ENCODE measurements at regions not wholly inside any gene's neighbourhood (a gene's known extent, or its start where the extent isn't known, plus 50 kb on each side); places are given as distances from the start of the nearest gene placed in this dataset.

DNA sequence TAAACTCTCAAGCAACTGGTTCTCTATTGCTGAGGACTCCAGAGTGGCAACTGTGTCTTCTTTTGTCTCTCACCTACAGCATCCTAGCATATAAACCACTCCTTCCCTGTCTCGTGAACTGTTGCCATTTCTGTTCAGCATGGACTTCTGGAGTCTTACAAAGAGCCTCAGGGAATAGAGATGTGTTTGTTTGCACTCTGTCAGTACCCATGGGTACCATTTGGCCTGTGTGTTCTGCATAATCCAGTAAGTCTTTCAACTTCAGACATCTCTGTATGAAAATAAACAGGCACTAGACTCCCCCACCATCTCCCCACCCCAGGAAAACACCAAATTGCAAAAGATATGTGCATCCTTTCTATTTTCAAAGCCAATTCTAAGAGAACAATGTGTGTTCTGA, 1351.6 kb upstream of the PABPC4L start:
- no peaks in the 10 kb centered on the region for H3K36me3 ChIP-seq (ENCODE audit: insufficient read depth, low read length)
- TF ChIP-seq, protein P1, sequence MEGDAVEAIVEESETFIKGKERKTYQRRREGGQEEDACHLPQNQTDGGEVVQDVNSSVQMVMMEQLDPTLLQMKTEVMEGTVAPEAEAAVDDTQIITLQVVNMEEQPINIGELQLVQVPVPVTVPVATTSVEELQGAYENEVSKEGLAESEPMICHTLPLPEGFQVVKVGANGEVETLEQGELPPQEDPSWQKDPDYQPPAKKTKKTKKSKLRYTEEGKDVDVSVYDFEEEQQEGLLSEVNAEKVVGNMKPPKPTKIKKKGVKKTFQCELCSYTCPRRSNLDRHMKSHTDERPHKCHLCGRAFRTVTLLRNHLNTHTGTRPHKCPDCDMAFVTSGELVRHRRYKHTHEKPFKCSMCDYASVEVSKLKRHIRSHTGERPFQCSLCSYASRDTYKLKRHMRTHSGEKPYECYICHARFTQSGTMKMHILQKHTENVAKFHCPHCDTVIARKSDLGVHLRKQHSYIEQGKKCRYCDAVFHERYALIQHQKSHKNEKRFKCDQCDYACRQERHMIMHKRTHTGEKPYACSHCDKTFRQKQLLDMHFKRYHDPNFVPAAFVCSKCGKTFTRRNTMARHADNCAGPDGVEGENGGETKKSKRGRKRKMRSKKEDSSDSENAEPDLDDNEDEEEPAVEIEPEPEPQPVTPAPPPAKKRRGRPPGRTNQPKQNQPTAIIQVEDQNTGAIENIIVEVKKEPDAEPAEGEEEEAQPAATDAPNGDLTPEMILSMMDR (IDR thresholded peaks at IDR 0.05; ENCODE audit: extremely low read depth, low read depth, low read length) = no peak
- no peaks in the 10 kb centered on the region for H3K4me1 ChIP-seq (ENCODE audit: insufficient read depth, low read length)
- no peaks in the 10 kb centered on the region for H3K27me3 ChIP-seq (ENCODE audit: insufficient read depth, low read length)
- no peak overlapping the region for H3K27ac ChIP-seq (ENCODE audit: low read depth, low read length)
- no peak overlapping the region for H3K4me2 ChIP-seq (ENCODE audit: insufficient read depth, low read length)
- H3K4me3 ChIP-seq (ENCODE audit: insufficient read depth, low read length) = no peak overlapping the region
- no peak for DNase-seq (ENCODE audit: insufficient read length, low spot score, missing footprints)
- no peaks in the 10 kb centered on the region for H3K79me2 ChIP-seq (ENCODE audit: insufficient read depth, low read length)
- no peaks in the 10 kb centered on the region for H4K20me1 ChIP-seq (ENCODE audit: insufficient read depth, low read length)
- H2AFZ ChIP-seq (ENCODE audit: low read length) = no peak overlapping the region
- no peaks in the 10 kb centered on the region for H3K9me3 ChIP-seq (ENCODE audit: low read depth, low read length)

DNA sequence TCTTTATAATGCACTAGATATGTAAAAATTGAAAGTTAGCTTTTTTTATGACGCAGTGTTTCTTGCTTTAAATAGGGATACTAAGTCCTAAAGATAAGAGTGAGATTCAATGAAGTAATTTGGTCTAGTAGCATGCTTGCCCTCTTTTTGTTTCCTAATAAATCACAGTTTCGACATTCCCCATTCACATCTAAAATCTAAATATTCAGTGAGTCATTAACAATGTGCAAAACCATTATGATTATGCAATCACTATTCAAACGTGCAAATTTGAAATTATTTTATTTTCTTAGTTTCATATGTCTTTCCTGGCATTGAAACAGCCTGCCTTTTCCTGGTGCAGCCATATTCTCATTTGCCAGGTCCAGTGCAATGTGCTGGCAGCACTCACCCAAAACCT, 1350.5 kb upstream of the PABPC4L start:
- H3K9me3 ChIP-seq (ENCODE audit: low read depth, low read length) = no peaks in the 10 kb centered on the region
- no peak overlapping the region for H3K4me3 ChIP-seq (ENCODE audit: insufficient read depth, low read length)
- no peaks in the 10 kb centered on the region for H3K27me3 ChIP-seq (ENCODE audit: insufficient read depth, low read length)
- H4K20me1 ChIP-seq (ENCODE audit: insufficient read depth, low read length) = no peaks in the 10 kb centered on the region
- no peaks in the 10 kb centered on the region for H3K36me3 ChIP-seq (ENCODE audit: insufficient read depth, low read length)
- H3K79me2 ChIP-seq (ENCODE audit: insufficient read depth, low read length) = no peaks in the 10 kb centered on the region
- H2AFZ ChIP-seq (ENCODE audit: low read length) = no peak overlapping the region
- no peaks in the 10 kb centered on the region for H3K4me1 ChIP-seq (ENCODE audit: insufficient read depth, low read length)
- TF ChIP-seq, protein P1 (IDR thresholded peaks at IDR 0.05; ENCODE audit: extremely low read depth, low read depth, low read length) = no peak
- DNase-seq (ENCODE audit: insufficient read length, low spot score, missing footprints) = no peak
- no peak overlapping the region for H3K27ac ChIP-seq (ENCODE audit: low read depth, low read length)
- no peak overlapping the region for H3K4me2 ChIP-seq (ENCODE audit: insufficient read depth, low read length)

- H3K4me1 ChIP-seq (ENCODE audit: insufficient read depth, low read length) = no peaks in the 10 kb centered on the region
- H3K36me3 ChIP-seq (ENCODE audit: insufficient read depth, low read length) = no peaks in the 10 kb centered on the region
- no peaks in the 10 kb centered on the region for H3K9me3 ChIP-seq (ENCODE audit: low read depth, low read length)
- no peaks in the 10 kb centered on the region for H3K79me2 ChIP-seq (ENCODE audit: insufficient read depth, low read length)
- H2AFZ ChIP-seq (ENCODE audit: low read length) = no peak overlapping the region
- no peak for DNase-seq (ENCODE audit: insufficient read length, low spot score, missing footprints)
- no peak overlapping the region for H3K27ac ChIP-seq (ENCODE audit: low read depth, low read length)
- no peaks in the 10 kb centered on the region for H3K27me3 ChIP-seq (ENCODE audit: insufficient read depth, low read length)
- H3K4me2 ChIP-seq (ENCODE audit: insufficient read depth, low read length) = no peak overlapping the region
- no peak overlapping the region for H3K4me3 ChIP-seq (ENCODE audit: insufficient read depth, low read length)
- no peaks in the 10 kb centered on the region for H4K20me1 ChIP-seq (ENCODE audit: insufficient read depth, low read length)
- TF ChIP-seq, protein P1 (IDR thresholded peaks at IDR 0.05; ENCODE audit: extremely low read depth, low read depth, low read length) = no peak
These were observed 1347.1 kb upstream of the PABPC4L start for GRCh38 chr4:135548711-135549110.

DNA sequence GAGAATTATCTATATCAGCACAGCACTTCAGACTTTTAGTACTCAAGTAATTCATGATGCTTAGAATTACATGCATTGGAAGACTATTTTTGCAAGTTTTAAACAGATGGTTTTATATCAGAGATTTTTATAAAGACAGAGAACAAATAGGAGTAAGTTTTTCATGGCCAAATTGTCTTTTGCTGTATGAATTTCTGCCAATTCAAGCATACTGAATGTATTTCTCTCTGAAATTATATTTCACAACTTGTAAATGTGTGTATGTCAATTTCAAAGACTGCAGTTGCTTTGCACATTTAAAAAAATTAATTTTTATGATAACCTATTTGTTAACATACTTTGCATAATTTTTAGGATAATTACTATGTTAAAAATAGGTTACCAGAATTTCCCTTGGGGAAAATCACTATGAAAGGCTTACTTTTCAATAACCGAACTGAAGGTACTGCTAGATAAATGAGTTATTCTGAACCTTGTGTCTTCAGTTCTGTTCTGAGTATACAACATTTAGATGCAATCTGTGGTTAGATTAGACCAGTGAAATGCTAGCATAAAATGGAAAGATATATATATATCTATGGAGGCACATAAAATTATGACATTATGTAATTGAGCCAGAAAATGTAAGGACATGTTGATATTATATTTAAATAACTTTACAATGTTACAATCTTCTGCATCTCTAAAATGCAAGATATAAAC, 1344.2 kb upstream of the PABPC4L start:
- H3K4me1 ChIP-seq (ENCODE audit: insufficient read depth, low read length) = no peaks in the 10 kb centered on the region
- no peaks in the 10 kb centered on the region for H3K79me2 ChIP-seq (ENCODE audit: insufficient read depth, low read length)
- no peaks in the 10 kb centered on the region for H4K20me1 ChIP-seq (ENCODE audit: insufficient read depth, low read length)
- H3K4me3 ChIP-seq (ENCODE audit: insufficient read depth, low read length) = no peak overlapping the region
- no peaks in the 10 kb centered on the region for H3K27me3 ChIP-seq (ENCODE audit: insufficient read depth, low read length)
- DNase-seq (ENCODE audit: insufficient read length, low spot score, missing footprints) = no peak
- no peak overlapping the region for H3K4me2 ChIP-seq (ENCODE audit: insufficient read depth, low read length)
- H3K36me3 ChIP-seq (ENCODE audit: insufficient read depth, low read length) = no peaks in the 10 kb centered on the region
- no peak overlapping the region for H2AFZ ChIP-seq (ENCODE audit: low read length)
- H3K27ac ChIP-seq (ENCODE audit: low read depth, low read length) = no peak overlapping the region
- no peaks in the 10 kb centered on the region for H3K9me3 ChIP-seq (ENCODE audit: low read depth, low read length)
- TF ChIP-seq, protein P1 (IDR thresholded peaks at IDR 0.05; ENCODE audit: extremely low read depth, low read depth, low read length) = no peak

All from osteoblast (primary cell).